SK-N-SH (cell line): ENCODE measurements at regions not wholly inside any gene's neighbourhood (a gene's known extent, or its start where the extent isn't known, plus 50 kb on each side); places are given as distances from the start of the nearest gene placed in this dataset.

Source experiments
- POLR2AphosphoS5 ChIP-seq: IDR thresholded peaks from 2 replicates; pipeline ENCODE4 v1.6.1; 2012; ENCODE audit warnings: low read depth, low read length
- TF ChIP-seq, protein P1 (sequence below): IDR thresholded peaks from 2 replicates; pipeline ENCODE4 v1.6.1; 2012; ENCODE audit warnings: mild to moderate bottlenecking, low read depth, low read length, moderate library complexity
- TF ChIP-seq, protein P2 (sequence below): fragments of 200-600 bp; sonication (generic); IDR thresholded peaks from 2 replicates; pipeline ENCODE4 v1.6.1; 2017; ENCODE audit warnings: antibody characterized with exemption, mild to moderate bottlenecking, moderate library complexity

DNA sequence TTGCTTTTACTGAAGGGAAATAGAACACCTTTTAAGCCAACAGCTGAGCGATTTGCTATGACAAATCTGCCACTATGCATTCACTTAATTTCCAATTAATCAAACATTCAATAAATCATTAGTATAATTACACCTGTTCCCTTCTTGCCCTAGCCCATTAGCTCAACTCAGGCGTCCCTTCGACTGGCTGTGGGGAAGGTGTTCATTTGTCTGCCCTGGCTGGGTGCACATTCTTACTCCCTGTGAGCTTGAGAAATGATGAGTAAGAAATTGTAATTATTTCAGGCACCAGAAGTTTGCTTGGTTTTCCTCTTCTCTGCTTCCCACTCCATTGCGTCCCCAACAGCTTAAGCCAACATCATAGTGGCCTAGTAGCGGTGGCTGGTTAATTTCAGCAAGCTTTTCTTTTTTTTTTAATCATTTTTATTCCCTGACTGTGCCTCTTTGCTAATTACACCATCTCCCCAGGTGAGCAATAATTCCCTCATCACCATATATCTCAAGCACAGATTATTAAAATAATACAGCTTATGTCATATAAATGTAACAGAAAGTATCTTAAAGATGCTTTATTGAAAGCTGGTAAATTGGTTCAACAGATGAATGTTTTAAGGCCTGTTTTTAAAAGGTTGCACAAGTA is 623.9 kb upstream of the RBFOX1 start:
- no peak for TF ChIP-seq POLR2AphosphoS5
- TF ChIP-seq, protein P1, sequence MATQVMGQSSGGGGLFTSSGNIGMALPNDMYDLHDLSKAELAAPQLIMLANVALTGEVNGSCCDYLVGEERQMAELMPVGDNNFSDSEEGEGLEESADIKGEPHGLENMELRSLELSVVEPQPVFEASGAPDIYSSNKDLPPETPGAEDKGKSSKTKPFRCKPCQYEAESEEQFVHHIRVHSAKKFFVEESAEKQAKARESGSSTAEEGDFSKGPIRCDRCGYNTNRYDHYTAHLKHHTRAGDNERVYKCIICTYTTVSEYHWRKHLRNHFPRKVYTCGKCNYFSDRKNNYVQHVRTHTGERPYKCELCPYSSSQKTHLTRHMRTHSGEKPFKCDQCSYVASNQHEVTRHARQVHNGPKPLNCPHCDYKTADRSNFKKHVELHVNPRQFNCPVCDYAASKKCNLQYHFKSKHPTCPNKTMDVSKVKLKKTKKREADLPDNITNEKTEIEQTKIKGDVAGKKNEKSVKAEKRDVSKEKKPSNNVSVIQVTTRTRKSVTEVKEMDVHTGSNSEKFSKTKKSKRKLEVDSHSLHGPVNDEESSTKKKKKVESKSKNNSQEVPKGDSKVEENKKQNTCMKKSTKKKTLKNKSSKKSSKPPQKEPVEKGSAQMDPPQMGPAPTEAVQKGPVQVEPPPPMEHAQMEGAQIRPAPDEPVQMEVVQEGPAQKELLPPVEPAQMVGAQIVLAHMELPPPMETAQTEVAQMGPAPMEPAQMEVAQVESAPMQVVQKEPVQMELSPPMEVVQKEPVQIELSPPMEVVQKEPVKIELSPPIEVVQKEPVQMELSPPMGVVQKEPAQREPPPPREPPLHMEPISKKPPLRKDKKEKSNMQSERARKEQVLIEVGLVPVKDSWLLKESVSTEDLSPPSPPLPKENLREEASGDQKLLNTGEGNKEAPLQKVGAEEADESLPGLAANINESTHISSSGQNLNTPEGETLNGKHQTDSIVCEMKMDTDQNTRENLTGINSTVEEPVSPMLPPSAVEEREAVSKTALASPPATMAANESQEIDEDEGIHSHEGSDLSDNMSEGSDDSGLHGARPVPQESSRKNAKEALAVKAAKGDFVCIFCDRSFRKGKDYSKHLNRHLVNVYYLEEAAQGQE: no peak
- TF ChIP-seq, protein P2, sequence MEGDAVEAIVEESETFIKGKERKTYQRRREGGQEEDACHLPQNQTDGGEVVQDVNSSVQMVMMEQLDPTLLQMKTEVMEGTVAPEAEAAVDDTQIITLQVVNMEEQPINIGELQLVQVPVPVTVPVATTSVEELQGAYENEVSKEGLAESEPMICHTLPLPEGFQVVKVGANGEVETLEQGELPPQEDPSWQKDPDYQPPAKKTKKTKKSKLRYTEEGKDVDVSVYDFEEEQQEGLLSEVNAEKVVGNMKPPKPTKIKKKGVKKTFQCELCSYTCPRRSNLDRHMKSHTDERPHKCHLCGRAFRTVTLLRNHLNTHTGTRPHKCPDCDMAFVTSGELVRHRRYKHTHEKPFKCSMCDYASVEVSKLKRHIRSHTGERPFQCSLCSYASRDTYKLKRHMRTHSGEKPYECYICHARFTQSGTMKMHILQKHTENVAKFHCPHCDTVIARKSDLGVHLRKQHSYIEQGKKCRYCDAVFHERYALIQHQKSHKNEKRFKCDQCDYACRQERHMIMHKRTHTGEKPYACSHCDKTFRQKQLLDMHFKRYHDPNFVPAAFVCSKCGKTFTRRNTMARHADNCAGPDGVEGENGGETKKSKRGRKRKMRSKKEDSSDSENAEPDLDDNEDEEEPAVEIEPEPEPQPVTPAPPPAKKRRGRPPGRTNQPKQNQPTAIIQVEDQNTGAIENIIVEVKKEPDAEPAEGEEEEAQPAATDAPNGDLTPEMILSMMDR: no peak
